ENCODE measurements at regions not wholly inside any gene's neighbourhood (a gene's known extent, or its start where the extent isn't known, plus 50 kb on each side); places are given as distances from the start of the nearest gene placed in this dataset.

DNA sequence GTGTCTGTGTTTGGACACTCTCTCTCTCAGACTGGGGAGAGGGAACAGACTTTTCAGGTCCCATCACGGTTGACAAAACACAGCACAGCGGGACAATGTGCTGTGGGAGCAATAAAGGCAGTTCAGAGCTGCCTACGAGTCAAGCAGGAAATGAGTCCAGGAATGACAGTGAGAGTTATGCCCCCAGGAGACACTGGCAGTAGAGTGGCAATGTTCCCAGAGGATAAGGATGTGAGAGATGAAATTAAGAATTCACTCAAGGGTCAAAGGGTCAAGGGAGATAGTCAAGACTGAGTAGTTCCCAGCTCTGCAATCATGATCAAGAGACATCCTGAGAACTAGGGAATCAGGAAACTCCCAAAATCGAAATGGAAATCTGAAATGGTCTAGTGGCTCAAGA, 156.1 kb downstream of the LURAP1L start (continued):
- TF ChIP-seq, protein P1, sequence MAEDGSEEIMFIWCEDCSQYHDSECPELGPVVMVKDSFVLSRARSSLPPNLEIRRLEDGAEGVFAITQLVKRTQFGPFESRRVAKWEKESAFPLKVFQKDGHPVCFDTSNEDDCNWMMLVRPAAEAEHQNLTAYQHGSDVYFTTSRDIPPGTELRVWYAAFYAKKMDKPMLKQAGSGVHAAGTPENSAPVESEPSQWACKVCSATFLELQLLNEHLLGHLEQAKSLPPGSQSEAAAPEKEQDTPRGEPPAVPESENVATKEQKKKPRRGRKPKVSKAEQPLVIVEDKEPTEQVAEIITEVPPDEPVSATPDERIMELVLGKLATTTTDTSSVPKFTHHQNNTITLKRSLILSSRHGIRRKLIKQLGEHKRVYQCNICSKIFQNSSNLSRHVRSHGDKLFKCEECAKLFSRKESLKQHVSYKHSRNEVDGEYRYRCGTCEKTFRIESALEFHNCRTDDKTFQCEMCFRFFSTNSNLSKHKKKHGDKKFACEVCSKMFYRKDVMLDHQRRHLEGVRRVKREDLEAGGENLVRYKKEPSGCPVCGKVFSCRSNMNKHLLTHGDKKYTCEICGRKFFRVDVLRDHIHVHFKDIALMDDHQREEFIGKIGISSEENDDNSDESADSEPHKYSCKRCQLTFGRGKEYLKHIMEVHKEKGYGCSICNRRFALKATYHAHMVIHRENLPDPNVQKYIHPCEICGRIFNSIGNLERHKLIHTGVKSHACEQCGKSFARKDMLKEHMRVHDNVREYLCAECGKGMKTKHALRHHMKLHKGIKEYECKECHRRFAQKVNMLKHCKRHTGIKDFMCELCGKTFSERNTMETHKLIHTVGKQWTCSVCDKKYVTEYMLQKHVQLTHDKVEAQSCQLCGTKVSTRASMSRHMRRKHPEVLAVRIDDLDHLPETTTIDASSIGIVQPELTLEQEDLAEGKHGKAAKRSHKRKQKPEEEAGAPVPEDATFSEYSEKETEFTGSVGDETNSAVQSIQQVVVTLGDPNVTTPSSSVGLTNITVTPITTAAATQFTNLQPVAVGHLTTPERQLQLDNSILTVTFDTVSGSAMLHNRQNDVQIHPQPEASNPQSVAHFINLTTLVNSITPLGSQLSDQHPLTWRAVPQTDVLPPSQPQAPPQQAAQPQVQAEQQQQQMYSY (CRISPR knock-in tag; IDR thresholded peaks at IDR 0.05): no peak
- TF ChIP-seq ESRRA (CRISPR knock-in tag; IDR thresholded peaks at IDR 0.05; ENCODE audit: borderline replicate concordance) (no peak), SOX15 (CRISPR knock-in tag; IDR thresholded peaks at IDR 0.05) (no peak)

DNA sequence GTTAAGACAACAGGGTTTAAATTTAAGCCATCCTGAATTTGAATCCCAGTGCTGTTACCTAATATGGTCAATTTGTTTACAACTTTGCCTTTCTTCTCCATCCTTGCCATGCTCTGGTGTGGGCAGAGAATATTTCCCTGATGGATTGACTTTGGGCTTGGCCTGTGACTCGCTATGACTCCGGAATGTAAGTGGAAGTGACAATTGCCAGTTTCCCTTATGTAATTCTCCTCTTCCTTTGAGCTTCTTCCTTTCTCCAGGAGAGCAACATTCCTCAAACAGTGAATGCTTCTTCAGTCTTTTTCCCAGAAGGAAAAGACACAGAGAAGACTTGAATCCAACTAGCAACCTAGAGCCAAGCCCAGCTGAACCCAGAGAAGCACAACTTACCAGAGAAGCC, 159.1 kb downstream of the LURAP1L start:
- DNase-seq (ENCODE audit: low spot score) (no peak), ATAC-seq (peak; percentile 45)
- Mint-ChIP-seq H3K27ac (peak overlapping the region; percentile 36), H3K4me1 (peaks cover 36% of the 10 kb centered on the region), H3K36me3 (no peaks in the 10 kb centered on the region), H3K4me3 (no peak overlapping the region), H3K9me3 (no peaks in the 10 kb centered on the region), H3K27me3 (ENCODE audit: low read depth) (no peaks in the 10 kb centered on the region)
- ChIA-PET CTCF (interaction anchor here (0.6 kb wide), 1 partner anchor 215 kb away, joined by 3 read pairs; no protein-coding TSS in a partner anchor), POLR2A (no interaction called here)
- 0 out of 2 replicates have a peak, but pooled peaks have one; percentile 39 for TF ChIP-seq ETV6 (CRISPR knock-in tag; IDR thresholded peaks at IDR 0.05)
- TF ChIP-seq, protein P2, sequence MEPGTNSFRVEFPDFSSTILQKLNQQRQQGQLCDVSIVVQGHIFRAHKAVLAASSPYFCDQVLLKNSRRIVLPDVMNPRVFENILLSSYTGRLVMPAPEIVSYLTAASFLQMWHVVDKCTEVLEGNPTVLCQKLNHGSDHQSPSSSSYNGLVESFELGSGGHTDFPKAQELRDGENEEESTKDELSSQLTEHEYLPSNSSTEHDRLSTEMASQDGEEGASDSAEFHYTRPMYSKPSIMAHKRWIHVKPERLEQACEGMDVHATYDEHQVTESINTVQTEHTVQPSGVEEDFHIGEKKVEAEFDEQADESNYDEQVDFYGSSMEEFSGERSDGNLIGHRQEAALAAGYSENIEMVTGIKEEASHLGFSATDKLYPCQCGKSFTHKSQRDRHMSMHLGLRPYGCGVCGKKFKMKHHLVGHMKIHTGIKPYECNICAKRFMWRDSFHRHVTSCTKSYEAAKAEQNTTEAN (CRISPR knock-in tag; IDR thresholded peaks at IDR 0.05): no peak

DNA sequence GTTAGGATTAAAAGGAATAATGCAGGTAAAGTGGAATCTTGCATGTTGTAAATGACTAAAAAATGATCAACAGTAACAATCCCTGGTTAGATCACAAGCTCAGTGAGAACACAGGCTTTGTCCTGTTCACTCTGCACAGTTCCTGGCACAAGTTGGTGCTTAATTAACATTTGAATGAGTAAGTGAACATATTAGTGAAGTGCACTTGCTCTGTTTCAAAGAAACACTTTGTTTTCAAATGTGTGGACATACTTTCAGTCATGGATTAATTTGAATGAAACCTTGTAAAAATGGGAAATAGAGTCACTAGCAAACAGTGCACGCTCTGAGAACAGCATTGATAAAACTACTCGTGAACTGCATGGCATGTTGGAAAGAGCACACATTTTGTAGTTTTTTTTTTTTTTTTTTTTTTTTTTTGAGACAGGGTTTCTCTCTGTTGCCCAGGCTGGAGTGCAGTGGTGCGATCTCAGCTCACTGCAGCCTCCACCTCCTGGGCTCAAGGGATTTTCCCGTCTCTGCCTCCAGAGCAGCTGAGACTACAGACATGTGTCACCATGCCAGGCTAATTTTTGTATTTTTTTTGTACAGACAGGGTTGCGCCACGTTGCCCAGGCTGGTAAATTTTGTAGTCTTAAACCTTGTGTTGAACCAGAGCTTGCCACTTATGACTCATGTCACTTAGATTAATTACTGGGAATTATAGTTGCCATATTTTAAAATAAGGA, 159.9 kb downstream of the LURAP1L start:
- DNase-seq (ENCODE audit: low spot score) (no peak), ATAC-seq (peak; percentile 19; the same call in 1 of the 2 replicates)
- no peak for TF ChIP-seq CREM (CRISPR knock-in tag; IDR thresholded peaks at IDR 0.05)
- no peak for TF ChIP-seq GTF2I (CRISPR knock-in tag; conservative IDR thresholded peaks at IDR 0.05)
- TF ChIP-seq NFE2L1 (CRISPR knock-in tag; IDR thresholded peaks at IDR 0.05): no peak
- TF ChIP-seq, protein P3, sequence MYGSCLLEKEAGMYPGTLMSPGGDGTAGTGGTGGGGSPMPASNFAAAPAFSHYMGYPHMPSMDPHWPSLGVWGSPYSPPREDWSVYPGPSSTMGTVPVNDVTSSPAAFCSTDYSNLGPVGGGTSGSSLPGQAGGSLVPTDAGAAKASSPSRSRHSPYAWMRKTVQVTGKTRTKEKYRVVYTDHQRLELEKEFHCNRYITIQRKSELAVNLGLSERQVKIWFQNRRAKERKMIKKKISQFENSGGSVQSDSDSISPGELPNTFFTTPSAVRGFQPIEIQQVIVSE (CRISPR knock-in tag; IDR thresholded peaks at IDR 0.05; ENCODE audit: borderline replicate concordance): no peak
- TF ChIP-seq MXD4 (CRISPR knock-in tag; IDR thresholded peaks at IDR 0.05; ENCODE audit: borderline replicate concordance): no peak
- TF ChIP-seq, protein P4, sequence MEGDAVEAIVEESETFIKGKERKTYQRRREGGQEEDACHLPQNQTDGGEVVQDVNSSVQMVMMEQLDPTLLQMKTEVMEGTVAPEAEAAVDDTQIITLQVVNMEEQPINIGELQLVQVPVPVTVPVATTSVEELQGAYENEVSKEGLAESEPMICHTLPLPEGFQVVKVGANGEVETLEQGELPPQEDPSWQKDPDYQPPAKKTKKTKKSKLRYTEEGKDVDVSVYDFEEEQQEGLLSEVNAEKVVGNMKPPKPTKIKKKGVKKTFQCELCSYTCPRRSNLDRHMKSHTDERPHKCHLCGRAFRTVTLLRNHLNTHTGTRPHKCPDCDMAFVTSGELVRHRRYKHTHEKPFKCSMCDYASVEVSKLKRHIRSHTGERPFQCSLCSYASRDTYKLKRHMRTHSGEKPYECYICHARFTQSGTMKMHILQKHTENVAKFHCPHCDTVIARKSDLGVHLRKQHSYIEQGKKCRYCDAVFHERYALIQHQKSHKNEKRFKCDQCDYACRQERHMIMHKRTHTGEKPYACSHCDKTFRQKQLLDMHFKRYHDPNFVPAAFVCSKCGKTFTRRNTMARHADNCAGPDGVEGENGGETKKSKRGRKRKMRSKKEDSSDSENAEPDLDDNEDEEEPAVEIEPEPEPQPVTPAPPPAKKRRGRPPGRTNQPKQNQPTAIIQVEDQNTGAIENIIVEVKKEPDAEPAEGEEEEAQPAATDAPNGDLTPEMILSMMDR (IDR thresholded peaks at IDR 0.05): no peak
- TF ChIP-seq MYBL2 (CRISPR knock-in tag; IDR thresholded peaks at IDR 0.05): no peak
- no peak for TF ChIP-seq NR3C1 (CRISPR knock-in tag; conservative IDR thresholded peaks at IDR 0.05; ENCODE audit: low read depth)
- no peaks in the 10 kb centered on the region for H3K36me3 Mint-ChIP-seq
- H3K4me1 Mint-ChIP-seq: peaks cover 36% of the 10 kb centered on the region
- no peaks in the 10 kb centered on the region for H3K9me3 Mint-ChIP-seq
- peak overlapping the region; percentile 36 for H3K27ac Mint-ChIP-seq
- CTCF ChIA-PET: interaction anchor here (0.6 kb wide), 1 partner anchor 216 kb away, joined by 3 read pairs; no protein-coding TSS in a partner anchor
- no peaks in the 10 kb centered on the region for H3K27me3 Mint-ChIP-seq (ENCODE audit: low read depth)
- H3K4me3 Mint-ChIP-seq: no peak overlapping the region
- POLR2A ChIA-PET: no interaction called here

Data from WTC11 (cell line).